ENCODE measurements at regions not wholly inside any gene's neighbourhood (a gene's known extent, or its start where the extent isn't known, plus 50 kb on each side); places are given as distances from the start of the nearest gene placed in this dataset.
"Not testable (repeated sequence)": the region's sequence is repeated elsewhere in the genome, so short reads cannot be mapped to it uniquely, and the experiment has no call there.

GRCh38 chr7:119288416-119288815 lies 984.6 kb upstream of the KCND2 start:
- DNase-seq = no peak

DNA sequence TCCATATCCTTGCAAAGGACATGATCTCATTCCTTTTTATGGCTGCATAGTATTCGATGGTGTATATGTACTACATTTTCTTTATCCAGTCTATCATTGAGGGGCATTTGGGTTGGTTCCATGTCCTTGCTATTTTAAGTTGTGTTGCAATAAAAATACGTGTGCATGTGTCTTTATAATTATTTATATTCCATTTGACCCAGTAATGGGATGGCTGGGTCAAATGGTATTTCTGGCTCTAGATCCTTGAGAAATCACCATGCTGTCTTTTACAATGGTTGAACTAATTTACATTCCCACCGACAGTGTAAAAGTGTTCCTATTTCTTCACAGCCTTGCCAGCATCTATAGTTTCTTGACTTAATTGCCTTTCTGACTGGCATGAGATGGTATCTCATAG lies 972.6 kb upstream of the KCND2 start:
- not testable (repeated sequence) for DNase-seq

- no peak for DNase-seq
Measured at GRCh38 chr7:119320316-119320715, 952.7 kb upstream of the KCND2 start.

GRCh38 chr7:119329715-119330114 lies 943.3 kb upstream of the KCND2 start:
- no peak for DNase-seq

DNA sequence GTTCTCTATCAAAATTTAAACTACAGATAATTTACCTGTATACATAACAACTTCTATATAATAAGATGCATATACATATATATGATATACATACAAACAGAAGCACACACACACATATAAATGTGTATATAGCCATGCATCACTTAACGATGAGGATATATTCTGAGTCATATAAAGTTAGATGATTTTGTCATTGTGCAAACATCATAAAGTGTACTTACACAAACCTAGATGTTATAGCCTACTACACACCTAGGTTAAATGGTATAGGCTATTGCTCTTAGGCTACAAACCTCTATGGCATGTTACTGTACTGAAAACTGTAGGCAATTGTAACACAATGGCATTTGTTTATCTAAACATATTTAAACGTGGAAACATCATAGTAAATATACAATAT lies 937.6 kb upstream of the KCND2 start:
- no peak for DNase-seq

- no peak for DNase-seq
Measured at GRCh38 chr7:119341822-119342221, 931.2 kb upstream of the KCND2 start.

GRCh38 chr7:119343289-119343688 lies 929.7 kb upstream of the KCND2 start:
- no peak for DNase-seq

DNA sequence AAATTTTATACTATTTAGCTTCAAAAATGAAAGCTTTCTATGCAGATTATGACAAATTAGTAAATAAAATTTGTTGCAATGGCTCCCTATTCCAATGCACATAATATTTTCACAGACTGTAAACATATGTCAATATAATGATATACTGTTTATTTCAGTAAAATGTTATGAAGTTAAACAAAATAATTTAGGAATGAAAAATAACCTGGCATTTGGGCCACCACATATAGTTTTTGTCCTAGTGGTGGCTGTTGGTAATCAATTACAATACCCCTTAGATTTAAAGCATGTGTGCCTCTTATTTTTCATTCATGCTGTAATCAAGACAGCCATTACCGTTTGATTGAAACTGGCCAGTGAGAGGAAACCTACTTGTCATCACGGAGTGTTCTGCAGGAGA lies 928.5 kb upstream of the KCND2 start:
- no peak for DNase-seq

GRCh38 chr7:119348491-119348890 lies 924.5 kb upstream of the KCND2 start:
- DNase-seq = no peak

GRCh38 chr7:119350334-119350733 lies 922.6 kb upstream of the KCND2 start:
- DNase-seq = no peak

- no peak for DNase-seq
Measured at GRCh38 chr7:119351320-119351719, 921.7 kb upstream of the KCND2 start.

- no peak for DNase-seq
Measured at GRCh38 chr7:119374436-119374835, 898.5 kb upstream of the KCND2 start.

- no peak for DNase-seq
Measured at GRCh38 chr7:119377861-119378260, 895.1 kb upstream of the KCND2 start.

- no peak for DNase-seq
Measured at GRCh38 chr7:119382726-119383125, 890.2 kb upstream of the KCND2 start.

GRCh38 chr7:119395024-119395423 lies 878.0 kb upstream of the KCND2 start:
- no peak for DNase-seq

DNA sequence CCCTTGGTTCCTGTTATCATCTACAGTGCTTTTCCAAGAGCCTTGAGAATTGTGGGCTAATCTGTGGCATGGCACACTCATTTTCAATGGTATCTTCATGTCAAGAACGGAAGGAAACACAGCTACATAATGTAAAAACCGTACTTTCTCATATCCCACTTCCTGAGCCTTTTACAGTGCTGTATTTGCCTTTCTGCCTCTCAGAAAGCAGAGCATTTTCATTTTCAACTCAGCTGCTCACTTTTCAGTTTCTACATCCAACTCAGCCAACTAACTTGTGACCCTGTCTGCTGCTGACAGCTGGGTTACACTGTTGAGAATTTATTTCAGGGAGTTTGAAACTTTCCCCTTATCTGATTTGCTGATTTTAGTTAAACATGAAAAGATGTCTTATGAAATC lies 875.8 kb upstream of the KCND2 start:
- DNase-seq = no peak

- DNase-seq = no peak
Measured at GRCh38 chr7:119408596-119408995, 864.4 kb upstream of the KCND2 start.

- no peak for DNase-seq
Measured at GRCh38 chr7:119413314-119413805, 859.6 kb upstream of the KCND2 start.

DNA sequence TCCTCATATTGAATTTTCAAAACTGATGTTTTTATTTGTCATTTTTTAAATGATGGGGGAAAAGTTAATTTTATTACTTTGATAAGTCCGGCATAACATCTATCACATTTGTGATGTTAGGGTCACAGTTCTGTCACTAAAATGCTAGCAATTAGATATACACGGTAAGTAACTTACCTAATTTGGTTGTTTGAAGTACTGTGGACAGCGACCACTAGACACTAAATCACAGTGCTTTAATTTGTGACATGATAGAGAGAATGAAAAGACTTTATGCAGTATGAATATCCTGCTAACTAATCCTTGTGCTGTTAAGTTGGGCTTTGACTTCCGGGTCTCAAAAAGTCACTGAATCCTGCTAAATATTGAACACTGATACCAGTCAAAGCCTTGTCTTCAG lies 857.3 kb upstream of the KCND2 start:
- DNase-seq = no peak

GRCh38 chr7:119421657-119422056 lies 851.3 kb upstream of the KCND2 start:
- DNase-seq = no peak

GRCh38 chr7:119436882-119437281 lies 836.1 kb upstream of the KCND2 start:
- DNase-seq = no peak

GRCh38 chr7:119438315-119438714 lies 834.7 kb upstream of the KCND2 start:
- DNase-seq = no peak

GRCh38 chr7:119439192-119439591 lies 833.8 kb upstream of the KCND2 start:
- DNase-seq = no peak

DNA sequence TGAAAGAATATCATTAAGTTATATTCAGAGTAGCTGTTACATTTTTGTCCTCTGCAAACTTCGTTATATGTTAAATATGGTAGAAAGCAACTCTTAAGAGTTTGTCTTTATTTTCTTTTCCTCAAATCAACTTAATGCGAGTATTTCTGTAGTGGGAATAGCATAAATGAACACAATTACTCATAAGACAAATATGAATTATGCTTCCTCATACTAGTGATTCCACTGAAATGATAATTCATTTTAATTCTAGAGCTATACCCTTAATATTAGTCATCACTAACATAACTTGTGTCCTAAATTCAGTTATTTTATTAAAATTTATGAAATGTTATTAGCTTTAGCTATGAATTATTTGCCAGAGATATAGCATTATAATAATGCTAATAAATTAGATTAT lies 820.6 kb upstream of the KCND2 start:
- no peak for DNase-seq

GRCh38 chr7:119465798-119466305 lies 807.1 kb upstream of the KCND2 start:
- DNase-seq = no peak

All from NCI-H510A (cell line).